ENCODE measurements at regions not wholly inside any gene's neighbourhood (a gene's known extent, or its start where the extent isn't known, plus 50 kb on each side); places are given as distances from the start of the nearest gene placed in this dataset.

GRCh38 chr4:176879380-176880116 lies 86.8 kb upstream of the VEGFC start:
- TF ChIP-seq POLR2AphosphoS5 (IDR thresholded peaks at IDR 0.05) (no peak), CTCF (IDR thresholded peaks at IDR 0.05) (no peak), POLR2A (IDR thresholded peaks at IDR 0.05) (no peak), EP300 (IDR thresholded peaks at IDR 0.05) (no peak)
- 71 to 79% (median 79%) methylated on average over 4 of the region's 4 CpGs for WGBS, 5 donors
- intact Hi-C loops (cut with DNase I; ENCODE audit: low total_unique reads), result no loop called here
- Histone ChIP-seq H3K36me3 (no peaks in the 10 kb centered on the region), H3K9me3 (no peaks in the 10 kb centered on the region), H3K27me3 (no peaks in the 10 kb centered on the region), H3K27ac (no peak overlapping the region), H3K4me1 (peaks cover 0 to 11% (median 3%) of the 10 kb centered on the region in 4 donors), H3K4me3 (no peak overlapping the region)
- no peak for DNase-seq

GRCh38 chr4:176882206-176882605 lies 89.5 kb upstream of the VEGFC start:
- TF ChIP-seq EP300 (IDR thresholded peaks at IDR 0.05) (no peak), POLR2AphosphoS5 (IDR thresholded peaks at IDR 0.05) (no peak), POLR2A (IDR thresholded peaks at IDR 0.05) (no peak), CTCF (IDR thresholded peaks at IDR 0.05) (no peak)
- Histone ChIP-seq H3K4me1 (peaks cover 0 to 11% (median 3%) of the 10 kb centered on the region in 4 donors), H3K27ac (no peak overlapping the region), H3K27me3 (no peaks in the 10 kb centered on the region), H3K9me3 (no peaks in the 10 kb centered on the region), H3K36me3 (no peaks in the 10 kb centered on the region), H3K4me3 (no peak overlapping the region)
- 80 to 86% (median 84%) methylated on average over 2 of the region's 2 CpGs for WGBS, 5 donors
- intact Hi-C loops (cut with DNase I; ENCODE audit: low total_unique reads), result no loop called here
- no peak for DNase-seq

- no peak for TF ChIP-seq EP300 (IDR thresholded peaks at IDR 0.05)
- no peak for TF ChIP-seq CTCF (IDR thresholded peaks at IDR 0.05)
- TF ChIP-seq POLR2A (IDR thresholded peaks at IDR 0.05), result no peak
- TF ChIP-seq POLR2AphosphoS5 (IDR thresholded peaks at IDR 0.05), result no peak
- Histone ChIP-seq H3K9me3 (no peaks in the 10 kb centered on the region), H3K4me3 (no peak overlapping the region), H3K27ac (no peak overlapping the region), H3K36me3 (no peaks in the 10 kb centered on the region), H3K4me1 (peaks cover 0 to 11% (median 3%) of the 10 kb centered on the region in 4 donors), H3K27me3 (no peaks in the 10 kb centered on the region)
- intact Hi-C loops (cut with DNase I; ENCODE audit: low total_unique reads), result no loop called here
- DNase-seq, result peak in 1 of 2 donors; percentile 11
- 16 to 49% (median 30%) methylated on average over 7 of the region's 7 CpGs for WGBS, 5 donors
Measured at GRCh38 chr4:176883108-176883550, 90.4 kb upstream of the VEGFC start.

GRCh38 chr4:176883681-176884418 lies 91.1 kb upstream of the VEGFC start:
- TF ChIP-seq EP300 (IDR thresholded peaks at IDR 0.05) (no peak), CTCF (IDR thresholded peaks at IDR 0.05) (no peak)
- no peaks in the 10 kb centered on the region for H3K27me3 ChIP-seq
- DNase-seq, result no peak
- no peak overlapping the region for H3K4me3 ChIP-seq
- H3K9me3 ChIP-seq, result no peaks in the 10 kb centered on the region
- peaks cover 0 to 11% (median 3%) of the 10 kb centered on the region in 4 donors for H3K4me1 ChIP-seq
- H3K27ac ChIP-seq, result no peak overlapping the region
- intact Hi-C loops (cut with DNase I; ENCODE audit: low total_unique reads), result no loop called here
- WGBS, 5 donors, result 52 to 61% (median 56%) methylated on average over 6 of the region's 6 CpGs
- H3K36me3 ChIP-seq, result no peaks in the 10 kb centered on the region
